Colonic mucosa (tissue), 4 donors: ENCODE measurements at regions not wholly inside any gene's neighbourhood (a gene's known extent, or its start where the extent isn't known, plus 50 kb on each side); places are given as distances from the start of the nearest gene placed in this dataset.

Experiments used
- DNase-seq: peaks from one replicate; pipeline ENCODE4 v3.0.0-alpha.2; 2020
- H3K27ac ChIP-seq: fragments of 200-600 bp; one replicate; pipeline ENCODE4 v1.8.0; 2021
- H3K27me3 ChIP-seq: fragments of 200-600 bp; one replicate; pipeline ENCODE4 v1.8.0; 2021
- H3K36me3 ChIP-seq: fragments of 200-600 bp; one replicate; pipeline ENCODE4 v1.8.0; 2021
- H3K4me1 ChIP-seq: fragments of 200-600 bp; one replicate; pipeline ENCODE4 v1.8.0; 2021; ENCODE audit warnings: mild to moderate bottlenecking
- H3K4me3 ChIP-seq: fragments of 200-600 bp; one replicate; pipeline ENCODE4 v1.8.0; 2021
- H3K9ac ChIP-seq, 2 donors: one replicate each; pipeline ENCODE4 v1.7.0; 2013; ENCODE audit warnings: control low read depth in 2 of 2, low read depth in 2 of 2, low read length in 2 of 2
- H3K9me3 ChIP-seq: fragments of 200-600 bp; one replicate; pipeline ENCODE4 v1.8.0; 2021
- CTCF ChIP-seq: fragments of 200-600 bp; IDR thresholded peaks from one replicate; pipeline ENCODE4 v1.8.0; 2022; ENCODE audit warnings: antibody characterized with exemption, mild to moderate bottlenecking
- intact Hi-C: fragments of 100-400 bp; cut with DNase I; formaldehyde crosslinking; loops from one replicate; pipeline ENCODE4 v1.14.1; 2022
- donor health status: healthy.
- donor health status: DM: no; HTN: no; CAD: no.
- donor health status: DM: no; HTN: no; CAD: no.

- Histone ChIP-seq H3K9me3 (no peaks in the 10 kb centered on the region), H3K4me3 (no peak overlapping the region), H3K27ac (no peak overlapping the region), H3K4me1 (no peaks in the 10 kb centered on the region), H3K27me3 (no peaks in the 10 kb centered on the region), H3K9ac (no peak overlapping the region), H3K36me3 (no peaks in the 10 kb centered on the region)
- intact Hi-C loops: no loop called here
- DNase-seq: no peak
- TF ChIP-seq CTCF: no peak
These were observed 102.4 kb downstream of the FOXF2 start for GRCh38 chr6:1491591-1492319.

- Histone ChIP-seq H3K9ac (no peak overlapping the region), H3K4me1 (no peaks in the 10 kb centered on the region), H3K36me3 (no peaks in the 10 kb centered on the region), H3K9me3 (no peaks in the 10 kb centered on the region), H3K4me3 (no peak overlapping the region), H3K27me3 (no peaks in the 10 kb centered on the region), H3K27ac (no peak overlapping the region)
- intact Hi-C loops: no loop called here
- no peak for TF ChIP-seq CTCF
- DNase-seq: no peak
These were observed 105.3 kb downstream of the FOXF2 start for GRCh38 chr6:1494671-1495070.

GRCh38 chr6:1495344-1495743 is 106.0 kb downstream of the FOXF2 start:
- intact Hi-C loops: no loop called here
- no peak overlapping the region for H3K9ac ChIP-seq
- H3K9me3 ChIP-seq: no peaks in the 10 kb centered on the region
- H3K36me3 ChIP-seq: no peaks in the 10 kb centered on the region
- no peak overlapping the region for H3K27ac ChIP-seq
- no peak for DNase-seq
- TF ChIP-seq CTCF: no peak
- no peak overlapping the region for H3K4me3 ChIP-seq
- H3K4me1 ChIP-seq: no peaks in the 10 kb centered on the region
- no peaks in the 10 kb centered on the region for H3K27me3 ChIP-seq

GRCh38 chr6:1496092-1496491 is 106.7 kb downstream of the FOXF2 start:
- H3K9ac ChIP-seq: no peak overlapping the region
- intact Hi-C loops: no loop called here
- no peak for TF ChIP-seq CTCF

GRCh38 chr6:1496836-1497760 is 107.7 kb downstream of the FOXF2 start:
- Histone ChIP-seq H3K9ac (no peak overlapping the region), H3K9me3 (no peaks in the 10 kb centered on the region), H3K4me1 (no peaks in the 10 kb centered on the region), H3K4me3 (no peak overlapping the region), H3K27me3 (no peaks in the 10 kb centered on the region), H3K36me3 (no peaks in the 10 kb centered on the region), H3K27ac (no peak overlapping the region)
- no peak for DNase-seq
- intact Hi-C loops: no loop called here
- TF ChIP-seq CTCF: no peak

More at GRCh38 chr6:1496092-1496491, 106.7 kb downstream of the FOXF2 start:
- Histone ChIP-seq H3K4me1 (no peaks in the 10 kb centered on the region), H3K9me3 (no peaks in the 10 kb centered on the region), H3K27ac (no peak overlapping the region), H3K4me3 (no peak overlapping the region), H3K36me3 (no peaks in the 10 kb centered on the region), H3K27me3 (no peaks in the 10 kb centered on the region)
- no peak for DNase-seq
